IMR-90 (cell line): ENCODE measurements at regions not wholly inside any gene's neighbourhood (a gene's known extent, or its start where the extent isn't known, plus 50 kb on each side); places are given as distances from the start of the nearest gene placed in this dataset.

Source experiments
- ATAC-seq: fragments of 200-7000 bp; cut with Tn5 transposase; 2 replicates; pipeline ENCODE4 v1.9.1; 2020; ENCODE audit warnings: low read depth, mild to moderate bottlenecking, moderate library complexity
- BruUV-seq: library from RNA; stranded (reverse); fragments of 400-500 nt; replicated peaks from 2 replicates; lab custom pipeline; 2021; lab: Mats Ljungman, UMichigan
- CTCF ChIA-PET: fragments of 300-600 bp; formaldehyde crosslinking; extraction: SDS; loops from one replicate; lab custom pipeline; 2021; ENCODE audit warnings: antibody characterized with exemption; lab: Yijun Ruan, JAX
- POLR2A ChIA-PET: fragments of 300-600 bp; sonication (Branson Sonifier 250); formaldehyde crosslinking; loops from one replicate; lab custom pipeline; 2022; ENCODE audit warnings: antibody characterized with exemption; ENCODE audit not compliant: unreplicated experiment; lab: Charles Lee
- DNase-seq: peaks from one replicate; pipeline ENCODE4 v3.0.0; 2013
- H2AFZ ChIP-seq: replicated peaks from 2 replicates; pipeline ENCODE3; 2013; ENCODE audit warnings: low read length, mild to moderate bottlenecking; ENCODE audit not compliant: poor library complexity
- H2AK5ac ChIP-seq: 2 replicates; pipeline ENCODE4 v1.6.1; 2013; ENCODE audit warnings: low read depth, low read length, inconsistent platforms
- H2AK9ac ChIP-seq: replicated peaks from 2 replicates; pipeline ENCODE3; 2013; ENCODE audit warnings: mild to moderate bottlenecking, low read depth, low read length, moderate library complexity; ENCODE audit not compliant: poor library complexity
- H2BK120ac ChIP-seq: 2 replicates; pipeline ENCODE4 v1.6.1; 2013; ENCODE audit warnings: low read depth, low read length, inconsistent platforms
- H2BK15ac ChIP-seq: 3 replicates; pipeline ENCODE4 v1.6.1; 2013; ENCODE audit warnings: low read depth, low read length, inconsistent platforms
- H2BK20ac ChIP-seq: 2 replicates; pipeline ENCODE4 v1.6.1; 2013; ENCODE audit warnings: low read depth, mild to moderate bottlenecking, inconsistent platforms, low read length, moderate library complexity
- H2BK5ac ChIP-seq: 2 replicates; pipeline ENCODE4 v1.6.1; 2013; ENCODE audit warnings: mild to moderate bottlenecking, low read depth, low read length, inconsistent platforms; ENCODE audit not compliant: poor library complexity, severe bottlenecking
- H3K14ac ChIP-seq: replicated peaks from 2 replicates; pipeline ENCODE4 v1.6.1; 2013; ENCODE audit warnings: low read depth, low read length, inconsistent platforms
- H3K18ac ChIP-seq: 2 replicates; pipeline ENCODE4 v1.6.1; 2013; ENCODE audit warnings: low read depth, low read length, control low read depth
- H3K23ac ChIP-seq: 2 replicates; pipeline ENCODE4 v1.6.1; 2013; ENCODE audit warnings: low read depth, low read length, inconsistent platforms
- H3K27ac ChIP-seq: 2 replicates; pipeline ENCODE4 v1.5.1; 2013; ENCODE audit warnings: mild to moderate bottlenecking, control low read depth, low read length; ENCODE audit not compliant: insufficient read depth
- H3K27me3 ChIP-seq: 2 replicates; pipeline ENCODE4 v1.6.1; 2013; ENCODE audit warnings: low read length; ENCODE audit not compliant: control insufficient read depth, insufficient read depth
- H3K36me3 ChIP-seq: 2 replicates; pipeline ENCODE4 v1.6.1; 2013; ENCODE audit warnings: low read length, mixed read lengths; ENCODE audit not compliant: control insufficient read depth, insufficient read depth
- H3K4ac ChIP-seq: 2 replicates; pipeline ENCODE4 v1.6.1; 2013; ENCODE audit warnings: low read depth, low read length, inconsistent platforms
- H3K4me1 ChIP-seq: 2 replicates; pipeline ENCODE4 v1.6.1; 2013; ENCODE audit warnings: low read length, mixed read lengths; ENCODE audit not compliant: control insufficient read depth, insufficient read depth
- H3K4me2 ChIP-seq: 2 replicates; pipeline ENCODE4 v1.6.1; 2013; ENCODE audit warnings: low read depth, mild to moderate bottlenecking, control low read depth, low read length, moderate library complexity
- H3K4me3 ChIP-seq: 2 replicates; pipeline ENCODE4 v1.5.1; 2013; ENCODE audit warnings: low read depth, mild to moderate bottlenecking, control low read depth, low read length, moderate library complexity; ENCODE audit not compliant: insufficient read depth
- H3K56ac ChIP-seq: 2 replicates; pipeline ENCODE4 v1.6.1; 2013; ENCODE audit warnings: low read length, inconsistent platforms; ENCODE audit not compliant: insufficient read depth; ENCODE audit errors: extremely low read depth
- H3K79me1 ChIP-seq, 2 experiments: 2 replicates each; pipeline ENCODE4 v1.6.1; 2013; ENCODE audit warnings: low read length in 2 of 2, inconsistent platforms in 1 of 2, low read depth in 1 of 2
- H3K9ac ChIP-seq: 2 replicates; pipeline ENCODE4 v1.6.1; 2013; ENCODE audit warnings: low read depth, low read length, control low read depth
- H3K9me1 ChIP-seq: 2 replicates; pipeline ENCODE4 v1.6.1; 2013; ENCODE audit warnings: low read length, inconsistent platforms; ENCODE audit not compliant: insufficient read depth
- H3K9me3 ChIP-seq: 2 replicates; pipeline ENCODE4 v1.6.1; 2013; ENCODE audit warnings: low read length; ENCODE audit not compliant: control insufficient read depth, insufficient read depth
- H4K20me1 ChIP-seq: 2 replicates; pipeline ENCODE4 v1.6.1; 2013; ENCODE audit warnings: low read length, inconsistent platforms; ENCODE audit not compliant: insufficient read depth
- H4K5ac ChIP-seq: 2 replicates; pipeline ENCODE4 v1.6.1; 2013; ENCODE audit warnings: mild to moderate bottlenecking, low read depth, low read length, control low read depth
- H4K8ac ChIP-seq, 2 experiments: 2 replicates each; pipeline ENCODE4 v1.6.1; 2013; ENCODE audit warnings: low read depth in 2 of 2, low read length in 2 of 2, control low read depth in 1 of 2, inconsistent platforms in 1 of 2
- H4K91ac ChIP-seq: 2 replicates; pipeline ENCODE4 v1.6.1; 2013; ENCODE audit warnings: low read depth, low read length, inconsistent platforms; ENCODE audit not compliant: insufficient read depth
- CHD1 ChIP-seq: IDR thresholded peaks from 2 replicates; pipeline ENCODE4 v1.6.1; 2012; ENCODE audit warnings: low read depth, low read length, improper control_type of control experiment
- MAFK ChIP-seq: IDR thresholded peaks from 2 replicates; pipeline ENCODE4 v1.6.1; 2012; ENCODE audit warnings: low read depth, low read length, improper control_type of control experiment
- POLR2A ChIP-seq: IDR thresholded peaks from 2 replicates; pipeline ENCODE4 v1.6.1; 2012; ENCODE audit warnings: mild to moderate bottlenecking, low read depth, low read length
- RCOR1 ChIP-seq: IDR thresholded peaks from 2 replicates; pipeline ENCODE4 v1.6.1; 2012; ENCODE audit warnings: mild to moderate bottlenecking, low read length, improper control_type of control experiment; ENCODE audit not compliant: insufficient replicate concordance
- SMC3 ChIP-seq: fragments of 150-350 bp; IDR thresholded peaks from 2 replicates; pipeline ENCODE4 v1.6.1; 2016; ENCODE audit warnings: low read depth, mild to moderate bottlenecking, antibody characterized with exemption, low read length, moderate library complexity
- WGBS, 2 experiments: methylation state at CpG; one replicate each; pipeline versions ENCODE4 v1.1.5 to v1.1.7; 2013; ENCODE audit warnings: missing lambda C conversion rate in 2 of 2; ENCODE audit not compliant: insufficient read length in 1 of 2; ENCODE audit errors: extremely low coverage in 2 of 2; 5-methylcytosine and 5-hydroxymethylcytosine counted together
- dilution Hi-C: fragments of 300-500 bp; cut with HindIII; formaldehyde crosslinking; loops from one replicate; pipeline ENCODE4 v1.14.3; 2018; ENCODE audit warnings: low sequenced_read_pairs; ENCODE audit not compliant: unreplicated experiment
- in situ Hi-C: fragments of 300-500 bp; cut with MboI; formaldehyde crosslinking; loops from 3 replicates; pipeline ENCODE4 v1.14.3; 2019; ENCODE audit warnings: low sequenced_read_pairs, inconsistent platforms, mixed read lengths
- intact Hi-C: fragments of 100-400 bp; cut with micrococcal nuclease; formaldehyde crosslinking; loops from 2 replicates; pipeline ENCODE4 v1.10.0; 2022
- TF ChIP-seq, protein P1 (sequence below): fragments of 150-350 bp; IDR thresholded peaks from 2 replicates; pipeline ENCODE4 v1.6.1; 2017; ENCODE audit warnings: mild to moderate bottlenecking, antibody characterized with exemption, low read length, low read depth
- TF ChIP-seq, protein P2 (sequence below): conservative IDR thresholded peaks from 2 replicates; pipeline ENCODE4 v1.5.1; 2012; ENCODE audit warnings: mild to moderate bottlenecking, low read depth, low read length, improper control_type of control experiment

DNA sequence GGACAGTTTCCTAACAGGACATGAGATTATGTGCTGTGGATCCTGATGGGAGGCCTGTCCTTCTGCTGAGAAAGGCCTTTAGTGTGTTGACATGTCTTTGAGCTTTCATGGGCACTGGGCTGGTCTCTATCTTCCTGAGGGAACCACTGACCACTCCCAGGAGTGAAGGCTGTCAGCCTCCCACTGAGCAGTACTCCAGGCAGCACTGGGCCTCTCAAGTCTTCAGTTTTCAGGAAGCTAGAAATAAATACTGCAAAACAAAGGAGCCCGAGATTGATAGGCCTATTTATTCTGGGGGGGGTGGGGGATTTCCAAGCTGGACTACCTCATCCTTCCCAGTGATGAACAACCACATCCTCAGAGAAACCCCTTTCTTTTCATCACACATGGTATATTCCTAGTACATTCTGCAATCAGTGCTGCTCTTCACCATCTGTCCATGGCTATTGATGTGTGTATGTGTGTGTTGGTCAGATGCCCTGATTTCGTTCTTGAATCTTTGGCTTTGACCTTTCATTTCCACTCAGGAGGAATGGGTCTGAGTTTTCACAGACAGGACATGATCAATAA, 180.9 kb upstream of the SPTLC3 start:
- Histone ChIP-seq H3K18ac (no peak overlapping the region), H2AK5ac (no peak overlapping the region), H4K5ac (no peak overlapping the region), H3K4me2 (no peak overlapping the region), H3K9ac (no peak overlapping the region), H2BK5ac (no peak overlapping the region), H3K9me3 (peaks cover 5% of the 10 kb centered on the region), H2BK20ac (no peak overlapping the region), H3K27ac (no peak overlapping the region), H2AK9ac (no peak overlapping the region), H4K8ac (no peak overlapping the region), H2AFZ (no peak overlapping the region), H2BK120ac (no peak overlapping the region), H3K4me1 (no peaks in the 10 kb centered on the region), H4K91ac (no peak overlapping the region), H3K4me3 (no peak overlapping the region), H3K9me1 (no peaks in the 10 kb centered on the region), H4K20me1 (no peaks in the 10 kb centered on the region), H3K27me3 (no peaks in the 10 kb centered on the region), H3K4ac (no peak overlapping the region), H3K14ac (no peak overlapping the region), H3K23ac (no peak overlapping the region), H3K79me1 (no peaks in the 10 kb centered on the region), H3K36me3 (no peaks in the 10 kb centered on the region), H3K56ac (no peak overlapping the region), H2BK15ac (no peak overlapping the region)
- no peak for ATAC-seq
- in situ Hi-C loops (no loop called here), dilution Hi-C loops (no loop called here), intact Hi-C loops (no loop called here)
- no CpG with 5 or more reads among the region's 2 CpGs for WGBS, 2 experiments
- TF ChIP-seq SMC3 (no peak), RCOR1 (no peak), POLR2A (no peak), CHD1 (no peak), MAFK (no peak)
- TF ChIP-seq, protein P1, sequence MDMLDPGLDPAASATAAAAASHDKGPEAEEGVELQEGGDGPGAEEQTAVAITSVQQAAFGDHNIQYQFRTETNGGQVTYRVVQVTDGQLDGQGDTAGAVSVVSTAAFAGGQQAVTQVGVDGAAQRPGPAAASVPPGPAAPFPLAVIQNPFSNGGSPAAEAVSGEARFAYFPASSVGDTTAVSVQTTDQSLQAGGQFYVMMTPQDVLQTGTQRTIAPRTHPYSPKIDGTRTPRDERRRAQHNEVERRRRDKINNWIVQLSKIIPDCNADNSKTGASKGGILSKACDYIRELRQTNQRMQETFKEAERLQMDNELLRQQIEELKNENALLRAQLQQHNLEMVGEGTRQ: no peak
- TF ChIP-seq, protein P2, sequence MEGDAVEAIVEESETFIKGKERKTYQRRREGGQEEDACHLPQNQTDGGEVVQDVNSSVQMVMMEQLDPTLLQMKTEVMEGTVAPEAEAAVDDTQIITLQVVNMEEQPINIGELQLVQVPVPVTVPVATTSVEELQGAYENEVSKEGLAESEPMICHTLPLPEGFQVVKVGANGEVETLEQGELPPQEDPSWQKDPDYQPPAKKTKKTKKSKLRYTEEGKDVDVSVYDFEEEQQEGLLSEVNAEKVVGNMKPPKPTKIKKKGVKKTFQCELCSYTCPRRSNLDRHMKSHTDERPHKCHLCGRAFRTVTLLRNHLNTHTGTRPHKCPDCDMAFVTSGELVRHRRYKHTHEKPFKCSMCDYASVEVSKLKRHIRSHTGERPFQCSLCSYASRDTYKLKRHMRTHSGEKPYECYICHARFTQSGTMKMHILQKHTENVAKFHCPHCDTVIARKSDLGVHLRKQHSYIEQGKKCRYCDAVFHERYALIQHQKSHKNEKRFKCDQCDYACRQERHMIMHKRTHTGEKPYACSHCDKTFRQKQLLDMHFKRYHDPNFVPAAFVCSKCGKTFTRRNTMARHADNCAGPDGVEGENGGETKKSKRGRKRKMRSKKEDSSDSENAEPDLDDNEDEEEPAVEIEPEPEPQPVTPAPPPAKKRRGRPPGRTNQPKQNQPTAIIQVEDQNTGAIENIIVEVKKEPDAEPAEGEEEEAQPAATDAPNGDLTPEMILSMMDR: no peak
- POLR2A ChIA-PET: no interaction called here
- CTCF ChIA-PET: no interaction called here
- no TSS peak for BruUV-seq
- no peak for DNase-seq
